Mucosa of descending colon (tissue), 3 donors: ENCODE measurements at regions not wholly inside any gene's neighbourhood (a gene's known extent, or its start where the extent isn't known, plus 50 kb on each side); places are given as distances from the start of the nearest gene placed in this dataset.
A peak's percentile ranks its signal among the peaks of the same experiment; 100 is the strongest.

ENCODE experiments used
- ATAC-seq: fragments of 200-7000 bp; cut with Tn5 transposase; one replicate; pipeline ENCODE4 v1.9.1; 2020; ENCODE audit warnings: mild to moderate bottlenecking, moderate library complexity
- DNase-seq, 3 donors: peaks; one replicate each; pipeline ENCODE4 v3.0.0-alpha.2; 2020
- H3K36me3 ChIP-seq: fragments of 200-600 bp; one replicate; pipeline ENCODE4 v1.8.0; 2021; ENCODE audit warnings: low read depth, mild to moderate bottlenecking
- H3K4me1 ChIP-seq: fragments of 200-600 bp; one replicate; pipeline ENCODE4 v1.8.0; 2021; ENCODE audit warnings: low read depth, mild to moderate bottlenecking
- H3K4me3 ChIP-seq: fragments of 200-600 bp; one replicate; pipeline ENCODE4 v1.8.0; 2021; ENCODE audit warnings: mild to moderate bottlenecking
- H3K9me3 ChIP-seq: fragments of 200-600 bp; one replicate; pipeline ENCODE4 v1.8.0; 2021; ENCODE audit warnings: mild to moderate bottlenecking
- CTCF ChIP-seq: fragments of 200-600 bp; IDR thresholded peaks from one replicate; pipeline ENCODE4 v1.8.0; 2022; ENCODE audit warnings: antibody characterized with exemption, mild to moderate bottlenecking
- intact Hi-C, 2 donors: fragments of 100-400 bp; cut with DNase I in 1 of 2; cut with micrococcal nuclease in 1 of 2; formaldehyde crosslinking; loops; one replicate each; pipeline versions ENCODE4 v1.11.0 to v1.11.1; 2022; cut with DNase I, micrococcal nuclease
- donor health status: DM: no; HTN: no; CAD: no; lungs with moderate emphysema.
- donor health status: DM: no; HTN: no; CAD: no.
- donor health status: DM: no; HTN: yes; CAD: no.

DNA sequence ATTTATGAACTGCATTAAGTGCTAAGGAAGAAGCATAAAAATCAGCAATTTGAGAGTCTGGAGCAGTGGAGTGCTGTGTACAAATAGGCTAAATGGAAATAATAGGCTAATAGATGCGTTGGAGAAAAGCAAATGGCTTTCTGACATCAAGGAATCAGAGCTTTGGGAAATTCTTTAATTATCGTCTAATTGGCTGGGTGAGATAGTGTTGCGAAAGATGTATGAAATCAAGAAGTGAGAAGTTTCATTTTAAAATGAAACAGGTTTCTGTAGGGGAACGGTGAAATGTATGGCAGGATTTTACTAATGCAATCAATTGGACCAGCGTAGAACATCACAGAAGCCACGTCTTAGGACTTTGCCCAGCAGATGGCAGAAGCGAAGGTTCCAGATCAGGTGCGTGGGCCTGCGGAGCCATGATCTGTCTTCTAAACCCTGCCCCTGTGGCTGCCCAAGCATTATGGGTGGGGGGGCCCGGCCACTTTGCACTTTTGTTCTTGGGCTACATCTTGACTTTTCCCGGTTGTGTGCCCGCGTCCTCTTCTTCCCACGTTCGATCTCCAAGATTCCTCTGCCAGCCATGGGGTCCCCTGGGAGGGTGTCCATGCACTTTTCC, 118.5 kb upstream of the SHISA3 start:
- intact Hi-C loops = no loop called here
- no peaks in the 10 kb centered on the region for H3K4me1 ChIP-seq
- H3K4me3 ChIP-seq = no peak overlapping the region
- no peaks in the 10 kb centered on the region for H3K9me3 ChIP-seq
- ATAC-seq = no peak
- DNase-seq = no peak
- no peak for TF ChIP-seq CTCF
- H3K36me3 ChIP-seq = no peaks in the 10 kb centered on the region

DNA sequence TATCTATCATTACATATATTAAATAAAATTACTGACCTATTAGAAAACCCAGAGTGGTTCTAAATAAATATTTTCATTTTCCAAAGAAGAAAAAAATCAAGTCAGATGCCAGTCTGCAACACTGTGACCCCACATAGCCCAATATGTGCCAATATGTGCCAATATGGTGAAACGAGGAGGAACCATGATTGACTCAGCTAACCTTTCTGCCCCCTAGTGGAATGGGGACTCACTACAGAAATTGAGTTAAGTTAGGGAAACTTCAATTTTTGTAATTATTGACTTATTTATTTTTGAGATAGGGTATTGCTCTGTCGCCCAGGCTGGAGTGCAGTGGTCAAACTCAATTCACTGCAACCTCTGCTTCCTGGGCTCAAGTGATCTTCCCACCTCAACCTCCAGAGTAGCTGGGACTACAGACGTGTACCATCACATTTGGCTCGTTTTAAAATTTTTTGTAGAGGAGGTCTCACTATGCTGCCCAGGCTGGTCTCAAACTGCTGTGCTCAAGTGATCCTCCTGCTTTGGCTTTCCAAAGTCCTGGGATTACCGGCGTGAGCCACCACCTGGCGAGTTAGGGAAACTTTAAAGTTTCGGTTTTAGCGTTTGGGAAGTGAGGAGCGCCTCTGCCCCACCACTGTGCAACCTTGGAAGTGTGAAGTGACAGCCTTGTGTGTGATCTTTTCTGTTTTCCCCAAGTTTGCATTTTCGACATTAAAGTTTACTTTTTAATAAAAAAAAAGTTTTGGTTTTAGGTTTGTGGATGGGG, 116.8 kb upstream of the SHISA3 start:
- peak; percentile 36 for ATAC-seq
- DNase-seq = peak in 1 of 3 donors; percentile 22
- peak; percentile 16 for TF ChIP-seq CTCF
- Histone ChIP-seq H3K4me1 (no peaks in the 10 kb centered on the region), H3K4me3 (no peak overlapping the region), H3K9me3 (no peaks in the 10 kb centered on the region), H3K36me3 (no peaks in the 10 kb centered on the region)
- intact Hi-C loops = loop anchor here (5.0 to 10.0 kb wide), 3 partner anchors 234 to 587 kb away; no protein-coding TSS in a partner anchor

GRCh38 chr4:42281324-42282020, 115.8 kb upstream of the SHISA3 start:
- ATAC-seq = no peak
- no peaks in the 10 kb centered on the region for H3K9me3 ChIP-seq
- no peak for DNase-seq
- TF ChIP-seq CTCF = no peak
- H3K4me1 ChIP-seq = no peaks in the 10 kb centered on the region
- intact Hi-C loops = loop anchor here (5.0 to 10.0 kb wide), 3 partner anchors 233 to 586 kb away; no protein-coding TSS in a partner anchor
- no peak overlapping the region for H3K4me3 ChIP-seq
- no peaks in the 10 kb centered on the region for H3K36me3 ChIP-seq

DNA sequence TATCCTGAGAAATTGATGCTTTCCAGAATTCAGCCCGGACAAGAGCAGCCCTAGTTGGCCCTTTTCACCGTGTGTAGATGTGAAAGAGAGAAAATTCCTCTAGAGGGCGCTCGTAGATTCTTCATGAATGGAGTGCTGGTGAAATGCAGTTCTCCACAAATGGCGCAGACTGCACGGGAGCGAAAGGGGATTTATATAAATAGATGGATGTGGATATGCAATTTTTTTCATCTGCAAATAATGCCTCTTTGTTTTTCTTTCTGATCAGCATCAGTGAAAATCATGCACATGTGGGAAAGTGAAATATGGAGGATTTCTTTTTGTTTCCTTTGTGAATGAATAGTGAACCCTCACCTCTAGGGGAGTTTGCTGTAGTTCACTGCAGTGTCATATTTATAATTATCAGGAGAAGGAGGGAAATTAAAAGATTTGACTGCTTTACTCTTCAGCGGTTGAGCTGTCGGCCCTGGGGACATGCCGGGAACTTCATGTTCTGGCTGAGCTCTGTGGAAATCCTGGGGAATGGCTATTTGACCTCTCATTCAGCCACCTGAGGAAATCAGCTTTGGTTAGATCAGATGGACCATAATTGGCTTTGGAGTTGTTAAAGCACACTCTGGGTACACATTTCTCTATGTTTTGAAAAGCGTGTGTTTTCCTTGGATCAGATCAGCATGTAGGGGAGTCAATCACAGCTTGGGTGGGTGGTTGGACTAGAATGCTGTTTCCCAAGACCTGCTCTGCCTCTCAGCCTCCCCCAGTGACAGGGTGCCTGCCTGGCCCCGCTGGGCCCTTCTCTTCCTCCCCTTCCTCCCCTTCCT, 115.0 kb upstream of the SHISA3 start:
- H3K9me3 ChIP-seq = no peaks in the 10 kb centered on the region
- peak; percentile 88 for ATAC-seq

More for the DNA sequence above, 115.0 kb upstream of the SHISA3 start:
- H3K4me3 ChIP-seq = no peak overlapping the region
- no peaks in the 10 kb centered on the region for H3K4me1 ChIP-seq
- H3K36me3 ChIP-seq = no peaks in the 10 kb centered on the region
- peak in 1 of 3 donors; percentile 74 for DNase-seq
- intact Hi-C loops = loop anchor here (5.0 to 10.0 kb wide), 3 partner anchors 233 to 585 kb away; no protein-coding TSS in a partner anchor
- peak; percentile 36 for TF ChIP-seq CTCF
